ENCODE measurements at regions not wholly inside any gene's neighbourhood (a gene's known extent, or its start where the extent isn't known, plus 50 kb on each side); places are given as distances from the start of the nearest gene placed in this dataset.
"Not testable (repeated sequence)": the region's sequence is repeated elsewhere in the genome, so short reads cannot be mapped to it uniquely, and the experiment has no call there.

GRCh38 chr6:141925001-141925400, 207.7 kb upstream of the GJE1 start:
- no peak overlapping the region for H3K4me3 Mint-ChIP-seq (ENCODE audit: unreplicated experiment)
- H3K36me3 Mint-ChIP-seq (ENCODE audit: unreplicated experiment), result no peaks in the 10 kb centered on the region
- H3K9me3 Mint-ChIP-seq (ENCODE audit: unreplicated experiment), result no peaks in the 10 kb centered on the region
- H3K4me1 Mint-ChIP-seq (ENCODE audit: low read depth, unreplicated experiment), result no peaks in the 10 kb centered on the region
- no peak for DNase-seq
- no peak for TF ChIP-seq CTCF (IDR thresholded peaks at IDR 0.05; ENCODE audit: partially characterized antibody, unreplicated experiment)
- no peaks in the 10 kb centered on the region for H3K27me3 Mint-ChIP-seq (ENCODE audit: unreplicated experiment)
- H3K27ac Mint-ChIP-seq (ENCODE audit: unreplicated experiment), result no peak overlapping the region

GRCh38 chr6:141922898-141923297, 209.8 kb upstream of the GJE1 start:
- no peaks in the 10 kb centered on the region for H3K36me3 Mint-ChIP-seq (ENCODE audit: unreplicated experiment)
- DNase-seq, result no peak
- H3K4me1 Mint-ChIP-seq (ENCODE audit: low read depth, unreplicated experiment), result no peaks in the 10 kb centered on the region
- H3K27ac Mint-ChIP-seq (ENCODE audit: unreplicated experiment), result no peak overlapping the region
- H3K4me3 Mint-ChIP-seq (ENCODE audit: unreplicated experiment), result no peak overlapping the region
- H3K27me3 Mint-ChIP-seq (ENCODE audit: unreplicated experiment), result no peaks in the 10 kb centered on the region
- no peaks in the 10 kb centered on the region for H3K9me3 Mint-ChIP-seq (ENCODE audit: unreplicated experiment)
- no peak for TF ChIP-seq CTCF (IDR thresholded peaks at IDR 0.05; ENCODE audit: partially characterized antibody, unreplicated experiment)

- not testable (repeated sequence) for DNase-seq; H3K4me1 Mint-ChIP-seq (ENCODE audit: low read depth, unreplicated experiment); H3K27me3 Mint-ChIP-seq (ENCODE audit: unreplicated experiment); H3K36me3 Mint-ChIP-seq (ENCODE audit: unreplicated experiment); H3K27ac Mint-ChIP-seq (ENCODE audit: unreplicated experiment); H3K4me3 Mint-ChIP-seq (ENCODE audit: unreplicated experiment); H3K9me3 Mint-ChIP-seq (ENCODE audit: unreplicated experiment)
Measured at GRCh38 chr6:141916682-141917505, 215.8 kb upstream of the GJE1 start.

- no peaks in the 10 kb centered on the region for H3K4me1 Mint-ChIP-seq (ENCODE audit: low read depth, unreplicated experiment)
Measured at GRCh38 chr6:141914646-141915045, 218.1 kb upstream of the GJE1 start.

GRCh38 chr6:141906569-141907080, 226.1 kb upstream of the GJE1 start:
- Mint-ChIP-seq H3K4me1 (ENCODE audit: low read depth, unreplicated experiment) (no peaks in the 10 kb centered on the region), H3K4me3 (ENCODE audit: unreplicated experiment) (no peak overlapping the region), H3K27ac (ENCODE audit: unreplicated experiment) (no peak overlapping the region), H3K9me3 (ENCODE audit: unreplicated experiment) (no peaks in the 10 kb centered on the region), H3K36me3 (ENCODE audit: unreplicated experiment) (no peaks in the 10 kb centered on the region), H3K27me3 (ENCODE audit: unreplicated experiment) (peaks cover 2% of the 10 kb centered on the region)
- no peak for DNase-seq
- no peak for TF ChIP-seq CTCF (IDR thresholded peaks at IDR 0.05; ENCODE audit: partially characterized antibody, unreplicated experiment)

More at GRCh38 chr6:141914646-141915045, 218.1 kb upstream of the GJE1 start:
- Mint-ChIP-seq H3K4me3 (ENCODE audit: unreplicated experiment) (no peak overlapping the region), H3K27ac (ENCODE audit: unreplicated experiment) (no peak overlapping the region), H3K27me3 (ENCODE audit: unreplicated experiment) (no peaks in the 10 kb centered on the region), H3K9me3 (ENCODE audit: unreplicated experiment) (no peaks in the 10 kb centered on the region), H3K36me3 (ENCODE audit: unreplicated experiment) (no peaks in the 10 kb centered on the region)
- no peak for TF ChIP-seq CTCF (IDR thresholded peaks at IDR 0.05; ENCODE audit: partially characterized antibody, unreplicated experiment)
- DNase-seq, result no peak

All from glutamatergic neuron (in vitro differentiated cells).